ENCODE measurements at regions not wholly inside any gene's neighbourhood (a gene's known extent, or its start where the extent isn't known, plus 50 kb on each side); places are given as distances from the start of the nearest gene placed in this dataset.

DNA sequence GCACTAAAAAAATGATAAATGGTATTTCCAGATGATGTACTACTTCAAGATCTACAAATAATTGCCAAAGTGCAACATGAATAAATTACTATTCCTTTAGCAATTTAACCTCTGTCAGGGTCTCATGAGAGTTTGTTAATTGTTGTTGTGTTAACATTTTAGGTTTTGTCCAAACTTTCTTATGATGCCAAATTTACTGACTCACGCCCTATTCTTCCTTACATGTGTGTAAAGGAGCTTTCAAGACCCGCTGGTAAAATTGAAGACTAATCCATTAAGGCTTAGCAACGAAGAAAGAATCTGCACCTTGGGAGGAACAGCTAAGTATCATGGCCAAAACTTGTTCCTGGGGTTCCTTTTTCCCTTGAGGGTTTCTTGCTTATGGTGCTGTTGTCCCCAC is 252.7 kb upstream of the JADE1 start:
- H3K4me1 ChIP-seq (ENCODE audit: control insufficient read depth, insufficient read depth, low read length), result peaks cover 8% of the 10 kb centered on the region
- BruUV-seq (replicated peaks), result no TSS peak
- ChIA-PET CTCF (no interaction called here), POLR2A (interaction anchor here (0.5 kb wide), 1 partner anchor 259 kb away, joined by 3 read pairs; no protein-coding TSS in a partner anchor)
- H3K36me3 ChIP-seq (ENCODE audit: control insufficient read depth, insufficient read depth, low read length), result no peaks in the 10 kb centered on the region
- no peaks in the 10 kb centered on the region for H3K27me3 ChIP-seq (ENCODE audit: control insufficient read depth, insufficient read depth, low read length)
- no peak for ATAC-seq
- in situ Hi-C loops (cut with HindIII; ENCODE audit: low pct_unique_long_range_greater_than_20kb, low sequenced_read_pairs) (no loop called here), intact Hi-C loops (cut with micrococcal nuclease; ENCODE audit: unreplicated experiment) (no loop called here)
- no peaks in the 10 kb centered on the region for H3K9me3 ChIP-seq (ENCODE audit: control insufficient read depth, insufficient read depth, low read depth, low read length)
- H3K27ac ChIP-seq (ENCODE audit: low read length), result no peak overlapping the region
- no peak overlapping the region for H3K4me3 ChIP-seq (ENCODE audit: low read depth in 2 of 2, low read length in 2 of 2)
- TF ChIP-seq SIN3A (IDR thresholded peaks at IDR 0.05; ENCODE audit: borderline replicate concordance, insufficient read depth, low read depth, low read length) (no peak), TCF7L2 (IDR thresholded peaks at IDR 0.05; ENCODE audit: low read depth, low read length) (no peak), POLR2AphosphoS5 (IDR thresholded peaks at IDR 0.05; ENCODE audit: low read depth, low read length) (no peak)
- TF ChIP-seq, protein P1, sequence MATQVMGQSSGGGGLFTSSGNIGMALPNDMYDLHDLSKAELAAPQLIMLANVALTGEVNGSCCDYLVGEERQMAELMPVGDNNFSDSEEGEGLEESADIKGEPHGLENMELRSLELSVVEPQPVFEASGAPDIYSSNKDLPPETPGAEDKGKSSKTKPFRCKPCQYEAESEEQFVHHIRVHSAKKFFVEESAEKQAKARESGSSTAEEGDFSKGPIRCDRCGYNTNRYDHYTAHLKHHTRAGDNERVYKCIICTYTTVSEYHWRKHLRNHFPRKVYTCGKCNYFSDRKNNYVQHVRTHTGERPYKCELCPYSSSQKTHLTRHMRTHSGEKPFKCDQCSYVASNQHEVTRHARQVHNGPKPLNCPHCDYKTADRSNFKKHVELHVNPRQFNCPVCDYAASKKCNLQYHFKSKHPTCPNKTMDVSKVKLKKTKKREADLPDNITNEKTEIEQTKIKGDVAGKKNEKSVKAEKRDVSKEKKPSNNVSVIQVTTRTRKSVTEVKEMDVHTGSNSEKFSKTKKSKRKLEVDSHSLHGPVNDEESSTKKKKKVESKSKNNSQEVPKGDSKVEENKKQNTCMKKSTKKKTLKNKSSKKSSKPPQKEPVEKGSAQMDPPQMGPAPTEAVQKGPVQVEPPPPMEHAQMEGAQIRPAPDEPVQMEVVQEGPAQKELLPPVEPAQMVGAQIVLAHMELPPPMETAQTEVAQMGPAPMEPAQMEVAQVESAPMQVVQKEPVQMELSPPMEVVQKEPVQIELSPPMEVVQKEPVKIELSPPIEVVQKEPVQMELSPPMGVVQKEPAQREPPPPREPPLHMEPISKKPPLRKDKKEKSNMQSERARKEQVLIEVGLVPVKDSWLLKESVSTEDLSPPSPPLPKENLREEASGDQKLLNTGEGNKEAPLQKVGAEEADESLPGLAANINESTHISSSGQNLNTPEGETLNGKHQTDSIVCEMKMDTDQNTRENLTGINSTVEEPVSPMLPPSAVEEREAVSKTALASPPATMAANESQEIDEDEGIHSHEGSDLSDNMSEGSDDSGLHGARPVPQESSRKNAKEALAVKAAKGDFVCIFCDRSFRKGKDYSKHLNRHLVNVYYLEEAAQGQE (IDR thresholded peaks at IDR 0.05; ENCODE audit: insufficient read depth in 1 of 2, low read depth in 2 of 2, low read length in 1 of 2), result no peak
- TF ChIP-seq, protein P2, sequence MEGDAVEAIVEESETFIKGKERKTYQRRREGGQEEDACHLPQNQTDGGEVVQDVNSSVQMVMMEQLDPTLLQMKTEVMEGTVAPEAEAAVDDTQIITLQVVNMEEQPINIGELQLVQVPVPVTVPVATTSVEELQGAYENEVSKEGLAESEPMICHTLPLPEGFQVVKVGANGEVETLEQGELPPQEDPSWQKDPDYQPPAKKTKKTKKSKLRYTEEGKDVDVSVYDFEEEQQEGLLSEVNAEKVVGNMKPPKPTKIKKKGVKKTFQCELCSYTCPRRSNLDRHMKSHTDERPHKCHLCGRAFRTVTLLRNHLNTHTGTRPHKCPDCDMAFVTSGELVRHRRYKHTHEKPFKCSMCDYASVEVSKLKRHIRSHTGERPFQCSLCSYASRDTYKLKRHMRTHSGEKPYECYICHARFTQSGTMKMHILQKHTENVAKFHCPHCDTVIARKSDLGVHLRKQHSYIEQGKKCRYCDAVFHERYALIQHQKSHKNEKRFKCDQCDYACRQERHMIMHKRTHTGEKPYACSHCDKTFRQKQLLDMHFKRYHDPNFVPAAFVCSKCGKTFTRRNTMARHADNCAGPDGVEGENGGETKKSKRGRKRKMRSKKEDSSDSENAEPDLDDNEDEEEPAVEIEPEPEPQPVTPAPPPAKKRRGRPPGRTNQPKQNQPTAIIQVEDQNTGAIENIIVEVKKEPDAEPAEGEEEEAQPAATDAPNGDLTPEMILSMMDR (IDR thresholded peaks at IDR 0.05), result no peak
- no peak for DNase-seq (ENCODE audit: low read depth, low spot score)

DNA sequence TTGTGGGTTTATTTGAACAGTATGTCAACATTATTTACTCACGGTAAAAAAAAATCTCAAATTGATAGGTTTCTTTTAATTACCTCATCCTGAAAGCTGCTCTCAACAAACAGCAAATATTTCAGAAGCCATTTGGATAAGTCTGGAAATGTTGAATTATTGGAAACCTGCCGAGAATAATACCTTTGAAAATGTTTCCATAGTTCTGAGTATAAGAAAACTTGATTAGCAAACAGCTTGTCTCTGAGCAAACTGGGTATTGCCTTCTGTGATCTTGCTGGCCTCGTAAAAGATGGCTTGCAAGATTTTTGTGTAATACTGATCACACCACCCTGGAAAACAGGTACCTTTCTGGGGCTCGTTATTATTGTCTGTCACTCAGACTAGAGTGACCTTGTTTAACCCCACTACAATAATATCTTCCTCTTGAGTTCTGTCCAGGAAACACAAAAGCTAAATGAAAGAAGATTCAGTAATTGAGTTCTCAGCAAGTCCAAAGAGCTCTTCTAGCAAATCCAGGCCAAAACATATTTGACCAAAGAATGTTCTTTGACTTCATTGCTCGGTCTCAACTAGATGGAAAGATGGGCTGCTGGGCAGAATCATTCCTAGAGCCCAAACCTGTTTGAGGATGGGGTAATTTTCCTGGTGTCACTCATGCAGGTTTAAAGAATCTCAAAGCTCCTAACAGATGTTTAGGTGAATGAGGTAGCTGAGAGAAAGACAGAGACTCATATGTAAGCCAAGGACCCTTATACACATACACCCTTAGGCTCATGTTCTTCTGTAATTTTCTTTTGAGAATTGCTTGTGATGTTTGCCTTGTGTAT is 255.6 kb upstream of the JADE1 start:
- in situ Hi-C loops (cut with HindIII; ENCODE audit: low pct_unique_long_range_greater_than_20kb, low sequenced_read_pairs), result no loop called here
- no TSS peak for BruUV-seq (replicated peaks)
- TF ChIP-seq POLR2AphosphoS5 (IDR thresholded peaks at IDR 0.05; ENCODE audit: low read depth, low read length) (no peak), TCF7L2 (IDR thresholded peaks at IDR 0.05; ENCODE audit: low read depth, low read length) (no peak), SIN3A (IDR thresholded peaks at IDR 0.05; ENCODE audit: borderline replicate concordance, insufficient read depth, low read depth, low read length) (no peak)
- TF ChIP-seq, protein P2 (IDR thresholded peaks at IDR 0.05), result no peak
- TF ChIP-seq, protein P1 (IDR thresholded peaks at IDR 0.05; ENCODE audit: insufficient read depth in 1 of 2, low read depth in 2 of 2, low read length in 1 of 2), result no peak
- Histone ChIP-seq H3K27ac (ENCODE audit: low read length) (peak overlapping the region; percentile 62), H3K4me1 (ENCODE audit: control insufficient read depth, insufficient read depth, low read length) (peaks cover 8% of the 10 kb centered on the region), H3K27me3 (ENCODE audit: control insufficient read depth, insufficient read depth, low read length) (no peaks in the 10 kb centered on the region), H3K4me3 (ENCODE audit: low read depth in 2 of 2, low read length in 2 of 2) (peak overlapping the region; percentile 51 to 76), H3K9me3 (ENCODE audit: control insufficient read depth, insufficient read depth, low read depth, low read length) (no peaks in the 10 kb centered on the region), H3K36me3 (ENCODE audit: control insufficient read depth, insufficient read depth, low read length) (no peaks in the 10 kb centered on the region)
- intact Hi-C loops (cut with micrococcal nuclease; ENCODE audit: unreplicated experiment), result loop anchor here (5.0 kb wide), 1 partner anchor 102 kb away; no protein-coding TSS in a partner anchor
- ATAC-seq (no peak), DNase-seq (ENCODE audit: low read depth, low spot score) (no peak)
- POLR2A ChIA-PET, result interaction anchor here (0.6 to 0.8 kb wide), 4 partner anchors 9 to 258 kb away, joined by 3 to 9 read pairs (median 4); no protein-coding TSS in a partner anchor
- CTCF ChIA-PET, result no interaction called here
